Esophagus (tissue), 2 donors: ENCODE measurements at regions not wholly inside any gene's neighbourhood (a gene's known extent, or its start where the extent isn't known, plus 50 kb on each side); places are given as distances from the start of the nearest gene placed in this dataset.
"Not testable (repeated sequence)": the region's sequence is repeated elsewhere in the genome, so short reads cannot be mapped to it uniquely, and the experiment has no call there.

Experiments used
- H3K27ac ChIP-seq, 2 donors: one replicate each; pipeline ENCODE4 v1.5.1; 2013; ENCODE audit warnings: low read depth in 2 of 2, mild to moderate bottlenecking in 2 of 2, inconsistent platforms in 1 of 2, low read length in 1 of 2, moderate library complexity in 1 of 2
- H3K27me3 ChIP-seq, 2 donors: one replicate each; pipeline ENCODE4 v1.6.1; 2013; ENCODE audit warnings: low read length in 2 of 2, control low read depth in 1 of 2, mild to moderate bottlenecking in 1 of 2; ENCODE audit not compliant: insufficient read depth in 2 of 2, control insufficient read depth in 1 of 2
- H3K36me3 ChIP-seq, 2 donors: one replicate each; pipeline ENCODE4 v1.6.1; 2013; ENCODE audit warnings: low read length in 1 of 2; ENCODE audit not compliant: control insufficient read depth in 2 of 2, insufficient read depth in 2 of 2
- H3K4me1 ChIP-seq, 2 donors: one replicate each; pipeline ENCODE4 v1.6.1; 2013; ENCODE audit warnings: low read length in 1 of 2; ENCODE audit not compliant: control insufficient read depth in 2 of 2, insufficient read depth in 2 of 2
- H3K4me3 ChIP-seq, 2 donors: one replicate each; pipeline ENCODE4 v1.5.1; 2013; ENCODE audit warnings: low read length in 2 of 2, mild to moderate bottlenecking in 2 of 2, low read depth in 1 of 2, moderate library complexity in 1 of 2
- H3K9me3 ChIP-seq, 2 donors: one replicate each; pipeline ENCODE4 v1.6.1; 2013; ENCODE audit warnings: mild to moderate bottlenecking in 2 of 2, low read depth in 1 of 2, low read length in 1 of 2, moderate library complexity in 1 of 2; ENCODE audit not compliant: control insufficient read depth in 2 of 2, insufficient read depth in 1 of 2
- WGBS, 2 donors: extraction: QIAGEN DNeasy Blood & Tissue Kit; methylation state at CpG; one replicate each; pipeline ENCODE4 v1.1.7; 2013; 5-methylcytosine and 5-hydroxymethylcytosine counted together
- donor health status: healthy with polysubstance abuse.
- donor health status: Bipolar disorder and iron deficiency.

DNA sequence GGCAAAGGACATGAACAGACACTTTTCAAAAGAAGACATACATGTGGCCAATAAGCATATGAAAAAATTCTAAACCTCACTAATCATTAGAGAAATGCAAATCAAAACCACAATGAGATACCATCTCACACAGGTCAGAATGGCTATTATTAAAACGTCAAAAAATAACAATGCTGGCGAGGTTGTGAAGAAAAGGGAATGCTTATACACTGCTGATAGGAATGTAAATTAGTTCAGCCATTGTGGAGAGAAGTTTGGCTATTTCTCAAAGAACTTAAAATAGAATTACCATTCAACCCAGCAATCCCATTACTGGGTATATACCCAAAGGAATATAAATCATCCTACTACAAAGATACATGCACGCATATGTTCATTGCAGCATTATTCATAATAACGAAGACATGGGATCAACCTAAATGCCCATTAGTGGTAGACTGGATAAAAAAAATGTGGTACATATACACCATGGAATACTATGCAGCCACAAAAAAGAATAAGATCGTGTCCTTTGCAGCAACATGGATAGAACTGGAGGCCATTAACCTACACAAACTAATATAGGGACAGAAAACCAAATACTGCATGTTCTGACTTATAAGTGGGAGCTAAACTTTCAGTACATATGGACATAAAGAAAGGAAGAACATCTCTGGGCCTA is 101.7 kb downstream of the KLF5 start:
- H3K27ac ChIP-seq, H3K36me3 ChIP-seq, H3K4me3 ChIP-seq, H3K9me3 ChIP-seq, H3K4me1 ChIP-seq, H3K27me3 ChIP-seq: not testable (repeated sequence)
- 91 to 92% methylated on average over 5 of the region's 5 CpGs for WGBS, 2 donors

DNA sequence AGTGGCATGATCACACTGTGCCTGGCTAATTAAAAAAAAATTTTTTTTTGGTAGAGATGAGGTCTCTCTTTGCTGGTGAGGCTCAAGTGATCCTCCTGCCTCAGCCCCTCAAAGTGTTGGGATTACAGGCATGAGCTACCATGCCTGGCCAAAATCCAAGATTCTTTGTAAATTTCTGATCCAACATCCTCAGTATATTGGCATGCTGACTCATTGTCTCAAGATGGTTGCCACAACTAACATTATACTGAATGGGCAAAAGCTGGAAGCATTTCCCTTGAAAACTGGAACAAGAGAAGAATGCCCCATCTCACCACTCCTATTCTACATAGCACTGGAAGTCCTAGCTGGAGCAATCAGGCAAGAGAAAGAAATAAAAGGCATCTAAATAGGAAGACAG is 100.0 kb downstream of the KLF5 start:
- Histone ChIP-seq H3K36me3 (no peaks in the 10 kb centered on the region), H3K9me3 (no peaks in the 10 kb centered on the region), H3K4me1 (no peaks in the 10 kb centered on the region), H3K27ac (no peak overlapping the region), H3K27me3 (no peaks in the 10 kb centered on the region), H3K4me3 (no peak overlapping the region)

DNA sequence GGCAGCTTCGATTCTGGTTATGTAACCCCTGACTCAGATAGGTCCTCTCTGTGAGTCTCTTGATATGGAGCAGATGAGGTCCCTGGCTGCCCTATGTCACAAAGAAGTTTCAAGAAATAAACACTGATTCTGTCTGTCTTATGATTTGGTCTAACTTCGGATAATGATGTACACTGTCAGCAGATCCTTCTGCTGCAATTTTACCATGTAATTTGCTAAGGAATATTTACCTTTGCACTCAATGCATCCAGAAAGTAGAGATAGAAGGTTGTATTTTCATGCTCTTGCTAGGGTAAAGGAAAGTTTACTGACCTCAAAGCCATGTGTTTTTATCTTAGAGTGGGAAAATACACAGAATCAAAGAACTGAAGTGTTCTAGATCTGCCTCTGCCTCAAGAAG is 98.2 kb downstream of the KLF5 start:
- no peaks in the 10 kb centered on the region for H3K27me3 ChIP-seq
- WGBS, 2 donors = 69 to 75% methylated on average over 2 of the region's 2 CpGs
- H3K36me3 ChIP-seq = no peaks in the 10 kb centered on the region
- no peak overlapping the region for H3K27ac ChIP-seq
- no peak overlapping the region for H3K4me3 ChIP-seq
- no peaks in the 10 kb centered on the region for H3K4me1 ChIP-seq
- no peaks in the 10 kb centered on the region for H3K9me3 ChIP-seq

GRCh38 chr13:73146707-73147106 is 87.9 kb downstream of the KLF5 start:
- 94 to 97% methylated on average over 2 of the region's 2 CpGs for WGBS, 2 donors
- Histone ChIP-seq H3K4me3 (no peak overlapping the region), H3K36me3 (no peaks in the 10 kb centered on the region), H3K27ac (no peak overlapping the region), H3K4me1 (peaks cover 0 to 3% of the 10 kb centered on the region in 2 donors), H3K27me3 (no peaks in the 10 kb centered on the region), H3K9me3 (no peaks in the 10 kb centered on the region)

DNA sequence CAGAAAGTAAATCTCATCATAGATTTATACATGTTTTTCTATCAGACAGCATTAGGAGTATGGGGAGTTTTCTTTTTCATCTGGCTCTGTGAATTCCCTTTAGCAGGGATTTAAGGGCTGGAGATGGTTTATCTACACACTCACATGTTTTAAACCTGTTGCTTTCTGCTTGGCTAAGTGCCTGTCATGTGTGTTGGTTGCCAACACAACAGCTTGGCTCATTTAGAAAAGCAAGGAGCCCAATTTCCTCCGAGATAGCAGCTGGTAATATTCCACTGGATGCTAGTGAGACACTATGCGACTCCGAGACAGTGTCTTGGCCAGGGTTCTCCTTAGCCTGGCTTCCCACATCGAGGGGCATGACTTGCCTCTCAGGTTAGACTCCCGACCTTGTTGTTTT is 83.3 kb downstream of the KLF5 start:
- WGBS, 2 donors = 33 to 35% methylated on average over 5 of the region's 5 CpGs
- Histone ChIP-seq H3K9me3 (no peaks in the 10 kb centered on the region), H3K36me3 (no peaks in the 10 kb centered on the region), H3K27me3 (no peaks in the 10 kb centered on the region), H3K27ac (no peak overlapping the region), H3K4me3 (no peak overlapping the region), H3K4me1 (peaks cover 0 to 3% of the 10 kb centered on the region in 2 donors)

GRCh38 chr13:73141292-73141771 is 82.5 kb downstream of the KLF5 start:
- Histone ChIP-seq H3K4me1 (peaks cover 0 to 3% of the 10 kb centered on the region in 2 donors), H3K4me3 (no peak overlapping the region), H3K36me3 (no peaks in the 10 kb centered on the region), H3K27me3 (no peaks in the 10 kb centered on the region), H3K27ac (no peak overlapping the region), H3K9me3 (no peaks in the 10 kb centered on the region)
- WGBS, 2 donors = 27 to 34% methylated on average over 4 of the region's 4 CpGs

GRCh38 chr13:73140801-73141200 is 82.0 kb downstream of the KLF5 start:
- Histone ChIP-seq H3K36me3 (no peaks in the 10 kb centered on the region), H3K4me1 (peaks cover 0 to 3% of the 10 kb centered on the region in 2 donors), H3K4me3 (no peak overlapping the region), H3K27me3 (no peaks in the 10 kb centered on the region), H3K27ac (no peak overlapping the region), H3K9me3 (no peaks in the 10 kb centered on the region)
- WGBS, 2 donors = 58 to 59% methylated on average over 2 of the region's 2 CpGs

- Histone ChIP-seq H3K9me3 (no peaks in the 10 kb centered on the region), H3K4me1 (peaks cover 0 to 3% of the 10 kb centered on the region in 2 donors), H3K4me3 (no peak overlapping the region), H3K36me3 (no peaks in the 10 kb centered on the region), H3K27ac (no peak overlapping the region), H3K27me3 (no peaks in the 10 kb centered on the region)
- WGBS, 2 donors = 56 to 66% methylated on average over 11 of the region's 11 CpGs
Measured at GRCh38 chr13:73138638-73139491, 80.1 kb downstream of the KLF5 start.

GRCh38 chr13:73138276-73138637 is 79.5 kb downstream of the KLF5 start:
- Histone ChIP-seq H3K9me3 (no peaks in the 10 kb centered on the region), H3K27me3 (no peaks in the 10 kb centered on the region), H3K4me1 (peaks cover 0 to 3% of the 10 kb centered on the region in 2 donors), H3K36me3 (no peaks in the 10 kb centered on the region), H3K27ac (no peak overlapping the region), H3K4me3 (no peak overlapping the region)
- WGBS, 2 donors = 60 to 76% methylated on average over 5 of the region's 5 CpGs

GRCh38 chr13:73136776-73137175 is 78.0 kb downstream of the KLF5 start:
- no peaks in the 10 kb centered on the region for H3K9me3 ChIP-seq
- 92 to 96% methylated on average over 2 of the region's 2 CpGs for WGBS, 2 donors
- H3K36me3 ChIP-seq = no peaks in the 10 kb centered on the region
- no peak overlapping the region for H3K27ac ChIP-seq
- no peaks in the 10 kb centered on the region for H3K27me3 ChIP-seq
- no peaks in the 10 kb centered on the region for H3K4me1 ChIP-seq
- no peak overlapping the region for H3K4me3 ChIP-seq
